ENCODE measurements at regions not wholly inside any gene's neighbourhood (a gene's known extent, or its start where the extent isn't known, plus 50 kb on each side); places are given as distances from the start of the nearest gene placed in this dataset.

- Histone ChIP-seq H3K4me3 (no peak overlapping the region), H3K9me3 (no peaks in the 10 kb centered on the region), H3K36me3 (ENCODE audit: low read depth) (no peaks in the 10 kb centered on the region), H3K4me1 (ENCODE audit: low read depth) (no peaks in the 10 kb centered on the region)
- intact Hi-C loops (cut with DNase I, micrococcal nuclease) = loop anchor here in 1 of 2 donors (10.0 kb wide), 1 partner anchor 750 kb away; no protein-coding TSS in a partner anchor
- ATAC-seq = peak; percentile 72
- TF ChIP-seq CTCF (IDR thresholded peaks at IDR 0.05) = peak; percentile 58
- peak in 2 of 3 donors; percentile 64 to 74 for DNase-seq
These were observed 323.3 kb downstream of the RPS6KC1 start for GRCh38 chr1:213374369-213374768.

GRCh38 chr1:213375002-213375401, 324.0 kb downstream of the RPS6KC1 start:
- no peaks in the 10 kb centered on the region for H3K9me3 ChIP-seq
- no peak for ATAC-seq
- no peak for DNase-seq
- no peaks in the 10 kb centered on the region for H3K36me3 ChIP-seq (ENCODE audit: low read depth)
- intact Hi-C loops (cut with DNase I, micrococcal nuclease) = loop anchor here (5.0 to 10.0 kb wide), 2 partner anchors 747 to 750 kb away; no protein-coding TSS in a partner anchor
- no peak overlapping the region for H3K4me3 ChIP-seq
- TF ChIP-seq CTCF (IDR thresholded peaks at IDR 0.05) = no peak
- H3K4me1 ChIP-seq (ENCODE audit: low read depth) = no peaks in the 10 kb centered on the region

GRCh38 chr1:213376862-213377372, 325.9 kb downstream of the RPS6KC1 start:
- intact Hi-C loops (cut with DNase I, micrococcal nuclease) = loop anchor here (5.0 to 10.0 kb wide), 2 partner anchors 745 to 748 kb away; no protein-coding TSS in a partner anchor
- no peak for DNase-seq

GRCh38 chr1:213380865-213381264, 329.8 kb downstream of the RPS6KC1 start:
- intact Hi-C loops (cut with DNase I, micrococcal nuclease) = no loop called here
- TF ChIP-seq CTCF (IDR thresholded peaks at IDR 0.05) = no peak

More at GRCh38 chr1:213376862-213377372, 325.9 kb downstream of the RPS6KC1 start:
- H3K4me1 ChIP-seq (ENCODE audit: low read depth) = no peaks in the 10 kb centered on the region
- no peaks in the 10 kb centered on the region for H3K9me3 ChIP-seq
- H3K36me3 ChIP-seq (ENCODE audit: low read depth) = no peaks in the 10 kb centered on the region
- no peak overlapping the region for H3K4me3 ChIP-seq
- no peak for ATAC-seq
- no peak for TF ChIP-seq CTCF (IDR thresholded peaks at IDR 0.05)

GRCh38 chr1:213381572-213382084, 330.6 kb downstream of the RPS6KC1 start:
- ATAC-seq = peak; percentile 60
- intact Hi-C loops (cut with DNase I, micrococcal nuclease) = no loop called here

More at GRCh38 chr1:213380865-213381264, 329.8 kb downstream of the RPS6KC1 start:
- H3K4me3 ChIP-seq = no peak overlapping the region
- H3K4me1 ChIP-seq (ENCODE audit: low read depth) = no peaks in the 10 kb centered on the region
- no peaks in the 10 kb centered on the region for H3K36me3 ChIP-seq (ENCODE audit: low read depth)
- DNase-seq = no peak
- ATAC-seq = no peak
- H3K9me3 ChIP-seq = no peaks in the 10 kb centered on the region

More at GRCh38 chr1:213381572-213382084, 330.6 kb downstream of the RPS6KC1 start:
- Histone ChIP-seq H3K4me1 (ENCODE audit: low read depth) (no peaks in the 10 kb centered on the region), H3K9me3 (no peaks in the 10 kb centered on the region), H3K4me3 (no peak overlapping the region), H3K36me3 (ENCODE audit: low read depth) (no peaks in the 10 kb centered on the region)
- TF ChIP-seq CTCF (IDR thresholded peaks at IDR 0.05) = no peak
- peak in 1 of 3 donors; percentile 7 for DNase-seq

Data from mucosa of descending colon (tissue), 3 donors.